ENCODE measurements at regions not wholly inside any gene's neighbourhood (a gene's known extent, or its start where the extent isn't known, plus 50 kb on each side); places are given as distances from the start of the nearest gene placed in this dataset.

GRCh38 chr3:106184540-106185457 lies 316.0 kb upstream of the CBLB start:
- DNase-seq, result no peak

DNA sequence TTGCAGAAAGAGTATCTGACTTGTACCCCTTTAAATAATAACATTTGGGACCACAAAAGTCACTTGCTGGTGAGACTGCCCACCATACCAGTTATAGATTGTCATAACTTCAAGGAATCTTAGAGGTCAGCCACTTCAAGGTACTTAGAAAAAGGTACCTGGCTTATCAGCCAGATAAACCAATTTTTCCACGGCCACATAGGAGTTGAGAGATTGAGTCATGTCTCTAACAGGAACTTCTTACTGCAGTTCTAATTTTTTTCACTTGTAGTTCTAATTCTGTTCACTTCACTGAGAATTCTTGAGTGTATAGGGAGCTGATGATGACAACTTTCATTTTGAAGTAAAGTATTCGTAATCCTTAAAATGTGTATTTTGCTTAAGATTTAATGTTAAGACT lies 317.1 kb upstream of the CBLB start:
- DNase-seq, result no peak

DNA sequence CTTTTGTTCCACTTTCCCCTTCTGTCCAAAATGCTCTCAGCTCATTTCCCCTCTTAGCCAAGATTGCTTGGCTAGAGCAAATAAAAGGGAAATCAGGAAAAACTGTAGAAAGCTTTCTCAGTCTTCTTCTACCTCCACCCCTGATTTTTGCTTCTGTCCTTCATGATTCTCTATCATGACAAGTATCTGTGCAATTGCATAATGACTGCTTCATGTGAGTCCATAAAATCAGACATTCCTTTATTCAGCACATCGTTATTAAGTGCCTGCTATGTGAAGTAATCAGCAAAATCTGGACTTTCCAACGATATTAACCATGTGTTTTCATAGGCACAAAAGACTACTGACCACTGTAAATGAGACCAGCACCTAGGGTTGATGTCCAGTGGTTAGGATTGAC lies 321.5 kb upstream of the CBLB start:
- no peak for DNase-seq

DNA sequence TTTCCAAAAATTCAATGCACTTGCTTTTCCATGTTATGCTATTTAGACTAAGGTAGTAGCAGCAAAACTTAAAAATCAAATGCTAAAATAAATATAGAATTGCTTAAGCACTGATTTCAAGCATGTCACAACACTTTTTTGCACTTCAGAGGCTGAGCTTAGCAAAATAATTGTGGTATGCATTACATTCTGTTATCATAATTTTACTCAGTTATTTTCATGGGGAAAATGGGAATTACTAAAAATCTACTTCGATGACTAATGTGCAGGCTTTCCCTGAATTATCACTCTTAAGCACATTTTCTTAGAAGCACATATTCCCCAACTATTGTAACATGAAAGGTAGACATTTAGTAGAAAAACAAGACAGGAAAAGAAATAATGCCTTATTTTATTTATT lies 322.4 kb upstream of the CBLB start:
- DNase-seq, result no peak

DNA sequence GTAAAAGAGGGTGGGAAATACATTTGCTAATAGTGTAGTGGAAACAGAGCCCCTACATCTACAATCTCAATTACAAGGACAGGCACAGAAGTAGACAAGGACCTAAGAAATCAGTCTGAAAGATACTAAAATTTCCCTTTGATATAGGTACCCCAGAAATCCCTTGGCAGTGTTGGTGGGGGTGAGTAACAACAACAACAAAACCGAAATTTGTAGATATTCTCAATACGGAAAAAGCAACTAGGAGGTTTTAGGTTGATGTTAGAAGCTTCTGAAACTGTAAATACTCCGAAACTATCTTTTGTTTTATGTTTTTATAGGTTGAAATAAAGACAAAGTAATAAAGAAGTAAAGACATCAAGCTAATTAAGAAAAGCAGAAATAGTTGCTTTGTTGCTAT lies 323.1 kb upstream of the CBLB start:
- DNase-seq, result no peak

DNA sequence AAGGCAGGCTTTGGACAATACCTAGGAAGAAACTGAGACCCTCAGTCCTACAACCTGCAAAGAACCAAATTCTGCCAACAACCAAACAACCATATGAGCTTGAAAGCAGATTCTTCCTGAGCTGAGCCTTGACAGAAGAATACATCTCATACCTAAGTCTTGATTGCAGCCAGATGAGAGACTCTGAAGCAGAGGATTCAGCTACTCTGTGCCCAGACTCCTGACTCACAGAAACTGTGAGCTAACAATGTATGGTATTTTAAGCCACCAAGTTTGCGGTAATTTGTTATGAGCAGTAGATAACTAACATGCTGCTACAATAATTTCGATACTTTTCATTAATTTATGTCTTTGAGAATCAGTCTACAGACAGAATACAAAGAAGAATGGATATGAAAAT lies 325.1 kb upstream of the CBLB start:
- DNase-seq, result no peak

DNA sequence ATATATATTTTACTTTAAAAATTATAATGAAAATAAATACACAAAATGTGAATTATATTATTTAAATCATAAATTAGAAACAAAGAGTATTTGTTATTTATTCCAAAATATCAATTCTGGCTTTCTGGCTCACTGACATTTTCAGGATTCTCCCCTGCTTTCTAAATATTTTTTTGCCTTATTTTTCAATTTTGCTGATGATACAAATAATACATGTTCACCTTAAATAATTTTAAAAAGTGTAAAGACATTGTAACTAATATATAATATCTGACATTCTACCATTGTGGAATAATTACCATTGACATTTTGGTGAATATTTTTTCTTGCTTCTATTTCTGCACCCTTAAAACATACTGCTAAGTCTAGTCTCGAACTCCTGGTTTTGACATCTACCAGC lies 325.9 kb upstream of the CBLB start:
- no peak for DNase-seq

DNA sequence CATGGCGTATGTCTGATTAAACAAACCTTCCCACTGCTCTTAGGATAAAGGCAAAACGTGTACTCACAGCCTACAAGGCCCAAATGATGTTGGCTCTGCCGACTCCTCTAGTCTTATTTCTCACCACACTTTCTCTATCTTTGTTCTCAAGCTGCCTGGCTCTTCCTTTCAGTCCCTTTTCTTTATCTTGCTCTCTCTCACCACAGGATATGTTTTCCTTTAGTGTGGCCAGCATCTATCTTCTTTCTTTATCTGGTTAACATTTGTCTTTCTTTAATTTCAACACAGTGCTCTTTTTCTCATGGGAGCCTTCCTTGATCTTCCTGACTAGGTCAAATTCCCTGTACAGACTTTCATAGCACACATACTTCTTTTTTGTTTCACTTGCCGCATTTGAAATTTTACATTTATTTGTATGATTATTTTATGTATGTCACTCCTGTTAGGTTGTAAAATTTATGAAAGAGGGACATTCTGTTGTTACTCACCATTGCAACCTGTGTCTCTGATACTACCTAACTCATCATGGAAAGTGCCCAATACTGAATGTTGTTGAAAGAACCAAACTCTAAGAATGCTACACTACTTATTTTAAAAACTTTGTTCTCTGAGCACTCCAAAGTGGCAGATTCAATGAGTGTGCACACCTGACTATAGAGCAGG lies 328.9 kb upstream of the CBLB start:
- DNase-seq, result no peak

GRCh38 chr3:106204160-106204868 lies 335.5 kb upstream of the CBLB start:
- DNase-seq, result no peak

- DNase-seq, result no peak
Observed at GRCh38 chr3:106206146-106206545, 337.3 kb upstream of the CBLB start.

DNA sequence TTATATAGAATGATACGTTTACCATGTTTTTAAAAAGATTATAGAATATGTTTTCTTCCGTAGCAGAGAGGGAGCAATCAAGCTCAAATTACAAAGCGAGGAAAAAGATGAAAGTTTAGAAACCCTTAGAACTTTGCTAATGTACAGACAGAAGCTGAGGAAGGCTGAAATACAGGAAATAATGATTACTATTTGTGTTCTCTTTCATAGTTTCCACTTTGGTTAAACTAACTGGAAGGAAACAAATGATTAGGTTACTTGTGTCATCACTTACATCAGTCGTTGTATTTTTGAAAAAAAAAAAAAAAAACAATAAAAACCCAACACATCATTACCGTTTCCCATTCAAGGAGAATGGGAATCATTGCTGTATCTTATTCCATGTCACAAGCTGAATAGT lies 337.8 kb upstream of the CBLB start:
- no peak for DNase-seq

GRCh38 chr3:106208251-106208650 lies 339.4 kb upstream of the CBLB start:
- no peak for DNase-seq

DNA sequence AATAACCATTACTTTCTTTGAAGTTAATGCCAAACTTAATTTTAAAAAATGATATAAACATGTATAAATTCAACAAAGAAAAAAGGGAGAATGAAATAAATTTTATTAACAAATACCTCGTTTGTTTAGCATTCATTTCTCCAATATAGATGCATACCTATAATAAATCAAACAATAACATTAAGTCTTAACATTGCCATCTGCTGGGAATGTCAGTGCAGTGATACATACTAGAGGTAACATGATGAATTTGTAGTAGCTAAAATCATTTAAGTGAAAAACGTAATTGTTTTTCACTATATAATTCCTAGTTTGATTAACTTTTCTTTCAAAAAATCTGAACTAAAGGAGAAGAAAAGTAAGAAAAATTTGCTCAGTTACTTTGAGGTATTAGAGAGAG lies 340.2 kb upstream of the CBLB start:
- DNase-seq, result no peak

DNA sequence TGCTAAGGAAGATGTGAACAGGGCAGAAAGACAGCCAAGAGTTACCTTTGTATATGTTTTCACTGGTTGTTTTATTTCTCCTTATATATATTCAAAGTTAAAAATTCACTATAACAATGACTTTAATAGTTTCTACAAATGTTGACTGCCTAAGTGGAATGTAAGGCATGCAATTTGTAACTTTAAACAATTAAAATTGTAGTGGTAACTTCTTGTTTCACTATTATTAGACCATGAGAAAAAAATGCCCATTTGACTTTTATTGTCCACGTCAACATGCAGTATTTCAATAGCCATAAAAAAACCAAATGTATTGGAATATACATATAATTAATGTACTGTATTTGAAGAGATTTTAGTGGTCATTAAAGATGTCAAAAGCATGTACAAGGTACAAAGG lies 340.7 kb upstream of the CBLB start:
- no peak for DNase-seq

DNA sequence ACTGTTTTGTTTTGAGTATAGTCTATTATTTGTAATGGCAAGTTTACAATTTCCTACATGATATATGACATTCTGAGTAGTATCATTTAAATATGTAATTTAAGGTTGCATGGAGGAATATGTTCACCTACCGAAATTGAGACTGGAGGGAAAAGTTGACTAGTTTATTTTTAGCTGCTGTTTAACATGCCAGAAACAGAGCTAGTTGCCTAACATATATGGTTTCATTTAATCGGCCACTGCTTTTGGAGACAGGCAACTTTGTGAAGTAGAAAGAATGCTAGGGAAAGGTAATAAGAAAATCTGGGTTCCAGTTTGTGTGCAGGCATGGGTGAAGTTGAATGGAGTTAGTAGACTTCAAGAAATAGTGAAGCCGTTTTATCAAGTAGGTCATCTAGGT lies 342.1 kb upstream of the CBLB start:
- DNase-seq, result no peak

- no peak for DNase-seq
Observed at GRCh38 chr3:106212665-106213222, 343.9 kb upstream of the CBLB start.

DNA sequence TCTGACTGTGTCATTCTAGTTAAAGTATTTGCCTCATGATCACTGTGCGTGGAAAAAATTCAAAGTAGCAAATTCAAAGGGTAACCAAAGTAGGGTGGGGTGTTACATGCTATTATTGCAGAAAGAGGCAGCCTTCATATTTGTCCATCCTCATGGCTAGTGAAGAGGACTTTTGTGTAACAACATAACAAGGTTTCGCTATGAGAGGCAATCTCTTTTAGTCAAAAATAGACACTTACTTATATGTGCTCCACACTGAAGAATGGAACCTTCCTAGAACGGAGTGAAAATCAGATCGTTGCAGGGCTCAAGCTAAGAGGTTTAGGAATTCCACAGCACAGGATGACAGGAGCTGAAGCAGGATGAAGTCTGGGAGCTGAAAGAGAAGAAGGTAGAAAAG lies 345.1 kb upstream of the CBLB start:
- no peak for DNase-seq

- DNase-seq, result no peak
Observed at GRCh38 chr3:106214641-106215040, 345.8 kb upstream of the CBLB start.

- DNase-seq, result no peak
Observed at GRCh38 chr3:106215047-106215446, 346.2 kb upstream of the CBLB start.

GRCh38 chr3:106217745-106218144 lies 348.9 kb upstream of the CBLB start:
- DNase-seq, result no peak

DNA sequence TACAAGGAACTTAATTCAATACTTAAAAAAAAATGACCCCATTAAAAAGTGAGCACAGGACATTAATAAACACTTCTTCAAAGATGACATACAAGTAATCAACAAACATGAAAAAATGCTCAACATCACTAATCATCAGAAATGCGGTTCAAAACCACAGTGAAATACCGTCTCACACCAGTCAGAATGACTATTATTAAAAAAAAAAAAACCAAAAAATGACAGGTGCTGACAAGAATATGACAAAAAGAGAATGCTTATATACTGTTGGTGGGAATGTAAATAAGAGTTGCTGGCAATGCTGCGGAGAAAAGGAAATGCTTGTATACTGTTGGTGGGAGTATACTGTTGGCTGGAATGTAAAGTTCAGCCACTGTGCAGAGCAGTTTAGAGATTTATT lies 358.3 kb upstream of the CBLB start:
- DNase-seq, result no peak

DNA sequence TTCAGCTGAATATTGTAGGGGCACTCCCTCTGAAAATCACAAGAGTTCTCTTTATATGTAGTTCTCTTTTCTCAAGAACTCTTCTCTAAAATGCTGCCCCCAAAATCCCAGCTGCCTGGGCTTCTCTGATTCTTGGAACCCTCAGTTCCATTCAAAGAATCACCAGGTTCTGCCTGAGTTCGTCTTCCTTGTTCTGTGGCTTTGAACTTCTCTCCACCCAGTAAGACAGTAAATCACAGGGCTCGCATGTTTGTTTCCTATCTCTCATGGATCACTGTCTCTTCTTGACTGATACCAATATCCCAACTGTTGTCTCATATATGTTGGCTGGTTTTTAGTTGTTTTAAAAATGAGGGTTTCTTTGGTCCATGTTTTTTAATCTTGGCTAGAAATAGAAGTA lies 359.5 kb upstream of the CBLB start:
- DNase-seq, result no peak

GRCh38 chr3:106229495-106230278 lies 360.9 kb upstream of the CBLB start:
- DNase-seq, result no peak

All from activated gamma-delta T cell (primary cell).